ENCODE measurements at regions not wholly inside any gene's neighbourhood (a gene's known extent, or its start where the extent isn't known, plus 50 kb on each side); places are given as distances from the start of the nearest gene placed in this dataset.

DNA sequence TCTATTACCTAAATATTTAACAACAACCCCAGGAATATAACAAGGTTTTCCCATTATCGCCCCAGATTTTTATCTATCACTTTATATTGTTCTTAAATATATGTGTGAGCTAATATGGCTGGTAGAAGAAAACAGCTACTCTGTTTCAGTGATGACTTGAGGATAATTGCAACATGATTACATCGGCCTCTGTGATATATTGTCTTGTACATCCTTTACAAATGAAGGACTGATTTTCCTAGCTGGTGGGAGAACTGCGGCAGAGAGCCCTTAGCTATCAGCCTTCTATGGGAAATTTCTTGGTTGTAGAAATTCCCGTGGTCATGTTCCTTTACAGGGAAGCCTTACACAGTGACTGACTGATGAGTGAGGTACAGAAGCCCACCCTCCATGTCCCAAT, 110.9 kb upstream of the ZNF717 start:
- TF ChIP-seq, protein P1, sequence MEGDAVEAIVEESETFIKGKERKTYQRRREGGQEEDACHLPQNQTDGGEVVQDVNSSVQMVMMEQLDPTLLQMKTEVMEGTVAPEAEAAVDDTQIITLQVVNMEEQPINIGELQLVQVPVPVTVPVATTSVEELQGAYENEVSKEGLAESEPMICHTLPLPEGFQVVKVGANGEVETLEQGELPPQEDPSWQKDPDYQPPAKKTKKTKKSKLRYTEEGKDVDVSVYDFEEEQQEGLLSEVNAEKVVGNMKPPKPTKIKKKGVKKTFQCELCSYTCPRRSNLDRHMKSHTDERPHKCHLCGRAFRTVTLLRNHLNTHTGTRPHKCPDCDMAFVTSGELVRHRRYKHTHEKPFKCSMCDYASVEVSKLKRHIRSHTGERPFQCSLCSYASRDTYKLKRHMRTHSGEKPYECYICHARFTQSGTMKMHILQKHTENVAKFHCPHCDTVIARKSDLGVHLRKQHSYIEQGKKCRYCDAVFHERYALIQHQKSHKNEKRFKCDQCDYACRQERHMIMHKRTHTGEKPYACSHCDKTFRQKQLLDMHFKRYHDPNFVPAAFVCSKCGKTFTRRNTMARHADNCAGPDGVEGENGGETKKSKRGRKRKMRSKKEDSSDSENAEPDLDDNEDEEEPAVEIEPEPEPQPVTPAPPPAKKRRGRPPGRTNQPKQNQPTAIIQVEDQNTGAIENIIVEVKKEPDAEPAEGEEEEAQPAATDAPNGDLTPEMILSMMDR (IDR thresholded peaks at IDR 0.05), result no peak
- no peak for TF ChIP-seq SIN3A (IDR thresholded peaks at IDR 0.05; ENCODE audit: borderline replicate concordance, insufficient read depth, low read depth, low read length)

Data from Panc1 (cell line).